Loucy (cell line): ENCODE measurements at regions not wholly inside any gene's neighbourhood (a gene's known extent, or its start where the extent isn't known, plus 50 kb on each side); places are given as distances from the start of the nearest gene placed in this dataset.

Experiments used
- EZH2phosphoT487 ChIP-seq: fragments of 200-600 bp; IDR thresholded peaks from 2 replicates; pipeline ENCODE4 v1.6.1; 2018; ENCODE audit warnings: antibody characterized with exemption, mild to moderate bottlenecking, moderate library complexity, borderline replicate concordance
- TF ChIP-seq, protein P1 (sequence below): fragments of 200-600 bp; sonication (generic); conservative IDR thresholded peaks from 2 replicates; pipeline ENCODE4 v1.5.1; 2014; ENCODE audit warnings: mild to moderate bottlenecking, antibody characterized with exemption, low read length

DNA sequence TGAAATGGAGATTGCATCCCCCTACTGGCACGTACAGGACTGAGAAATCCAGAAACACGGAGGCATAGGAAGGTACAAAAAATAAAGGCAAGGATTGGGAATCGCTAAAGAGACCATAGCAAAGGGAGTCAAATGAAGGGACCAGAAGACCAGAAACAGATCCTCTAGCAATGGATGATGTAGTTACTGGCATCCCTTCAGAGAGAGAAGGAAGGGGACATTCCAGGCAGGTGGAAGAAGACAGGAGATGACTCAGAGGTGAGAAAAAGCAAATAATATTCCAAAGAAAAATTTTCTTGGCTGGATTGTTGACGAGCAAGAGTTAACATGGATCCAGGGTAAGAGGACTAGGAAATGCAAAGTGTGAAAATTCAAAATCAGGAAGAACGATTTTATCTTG is 78.4 kb upstream of the FZD7 start:
- no peak for TF ChIP-seq EZH2phosphoT487
- TF ChIP-seq, protein P1, sequence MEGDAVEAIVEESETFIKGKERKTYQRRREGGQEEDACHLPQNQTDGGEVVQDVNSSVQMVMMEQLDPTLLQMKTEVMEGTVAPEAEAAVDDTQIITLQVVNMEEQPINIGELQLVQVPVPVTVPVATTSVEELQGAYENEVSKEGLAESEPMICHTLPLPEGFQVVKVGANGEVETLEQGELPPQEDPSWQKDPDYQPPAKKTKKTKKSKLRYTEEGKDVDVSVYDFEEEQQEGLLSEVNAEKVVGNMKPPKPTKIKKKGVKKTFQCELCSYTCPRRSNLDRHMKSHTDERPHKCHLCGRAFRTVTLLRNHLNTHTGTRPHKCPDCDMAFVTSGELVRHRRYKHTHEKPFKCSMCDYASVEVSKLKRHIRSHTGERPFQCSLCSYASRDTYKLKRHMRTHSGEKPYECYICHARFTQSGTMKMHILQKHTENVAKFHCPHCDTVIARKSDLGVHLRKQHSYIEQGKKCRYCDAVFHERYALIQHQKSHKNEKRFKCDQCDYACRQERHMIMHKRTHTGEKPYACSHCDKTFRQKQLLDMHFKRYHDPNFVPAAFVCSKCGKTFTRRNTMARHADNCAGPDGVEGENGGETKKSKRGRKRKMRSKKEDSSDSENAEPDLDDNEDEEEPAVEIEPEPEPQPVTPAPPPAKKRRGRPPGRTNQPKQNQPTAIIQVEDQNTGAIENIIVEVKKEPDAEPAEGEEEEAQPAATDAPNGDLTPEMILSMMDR = no peak
